ENCODE measurements at regions not wholly inside any gene's neighbourhood (a gene's known extent, or its start where the extent isn't known, plus 50 kb on each side); places are given as distances from the start of the nearest gene placed in this dataset.

GRCh38 chr4:113844369-113844768, 82.8 kb upstream of the CAMK2D start:
- 53 to 72% (median 63%) methylated on average over 2 of the region's 2 CpGs for WGBS, 4 donors
- Histone ChIP-seq H3K4me1 (replicated peaks in 1 of 2) (no peaks in the 10 kb centered on the region), H3K9me3 (replicated peaks in 1 of 3) (no peaks in the 10 kb centered on the region), H3K36me3 (replicated peaks in 1 of 2) (no peaks in the 10 kb centered on the region), H3K27me3 (no peaks in the 10 kb centered on the region), H3K27ac (no peak overlapping the region), H3K4me3 (no peak overlapping the region)
- no peak for TF ChIP-seq POLR2A (IDR thresholded peaks at IDR 0.05)
- intact Hi-C loops (cut with DNase I) = no loop called here
- DNase-seq = no peak

DNA sequence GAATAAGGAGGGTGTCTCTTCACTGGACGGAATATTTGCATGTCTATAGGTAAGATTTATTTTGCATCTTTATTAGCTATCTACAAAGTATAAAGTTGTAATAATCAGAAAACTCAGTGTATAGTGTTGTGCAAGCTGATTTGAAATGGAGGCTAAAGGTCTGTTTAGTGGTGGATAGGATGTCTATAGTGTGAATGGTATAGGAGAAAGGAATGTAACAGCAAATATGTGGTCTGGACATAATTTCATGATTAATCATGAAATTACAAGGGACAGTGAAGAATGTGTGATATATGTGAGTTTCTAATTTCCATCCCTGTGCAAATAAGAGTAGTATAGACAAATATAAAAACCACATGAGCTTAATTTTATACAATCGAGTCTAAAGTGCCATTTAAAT, 79.3 kb upstream of the CAMK2D start:
- TF ChIP-seq, protein P1, sequence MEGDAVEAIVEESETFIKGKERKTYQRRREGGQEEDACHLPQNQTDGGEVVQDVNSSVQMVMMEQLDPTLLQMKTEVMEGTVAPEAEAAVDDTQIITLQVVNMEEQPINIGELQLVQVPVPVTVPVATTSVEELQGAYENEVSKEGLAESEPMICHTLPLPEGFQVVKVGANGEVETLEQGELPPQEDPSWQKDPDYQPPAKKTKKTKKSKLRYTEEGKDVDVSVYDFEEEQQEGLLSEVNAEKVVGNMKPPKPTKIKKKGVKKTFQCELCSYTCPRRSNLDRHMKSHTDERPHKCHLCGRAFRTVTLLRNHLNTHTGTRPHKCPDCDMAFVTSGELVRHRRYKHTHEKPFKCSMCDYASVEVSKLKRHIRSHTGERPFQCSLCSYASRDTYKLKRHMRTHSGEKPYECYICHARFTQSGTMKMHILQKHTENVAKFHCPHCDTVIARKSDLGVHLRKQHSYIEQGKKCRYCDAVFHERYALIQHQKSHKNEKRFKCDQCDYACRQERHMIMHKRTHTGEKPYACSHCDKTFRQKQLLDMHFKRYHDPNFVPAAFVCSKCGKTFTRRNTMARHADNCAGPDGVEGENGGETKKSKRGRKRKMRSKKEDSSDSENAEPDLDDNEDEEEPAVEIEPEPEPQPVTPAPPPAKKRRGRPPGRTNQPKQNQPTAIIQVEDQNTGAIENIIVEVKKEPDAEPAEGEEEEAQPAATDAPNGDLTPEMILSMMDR (IDR thresholded peaks at IDR 0.05) = no peak
- TF ChIP-seq POLR2A (IDR thresholded peaks at IDR 0.05) = no peak
- Histone ChIP-seq H3K36me3 (replicated peaks in 1 of 2) (no peaks in the 10 kb centered on the region), H3K9me3 (replicated peaks in 1 of 3) (no peaks in the 10 kb centered on the region), H3K4me3 (no peak overlapping the region), H3K27me3 (no peaks in the 10 kb centered on the region), H3K27ac (no peak overlapping the region), H3K4me1 (replicated peaks in 1 of 2) (no peaks in the 10 kb centered on the region)
- intact Hi-C loops (cut with DNase I) = no loop called here
- no peak for DNase-seq
- WGBS, 4 donors = 78 to 86% (median 83%) methylated on average over 2 of the region's 2 CpGs

DNA sequence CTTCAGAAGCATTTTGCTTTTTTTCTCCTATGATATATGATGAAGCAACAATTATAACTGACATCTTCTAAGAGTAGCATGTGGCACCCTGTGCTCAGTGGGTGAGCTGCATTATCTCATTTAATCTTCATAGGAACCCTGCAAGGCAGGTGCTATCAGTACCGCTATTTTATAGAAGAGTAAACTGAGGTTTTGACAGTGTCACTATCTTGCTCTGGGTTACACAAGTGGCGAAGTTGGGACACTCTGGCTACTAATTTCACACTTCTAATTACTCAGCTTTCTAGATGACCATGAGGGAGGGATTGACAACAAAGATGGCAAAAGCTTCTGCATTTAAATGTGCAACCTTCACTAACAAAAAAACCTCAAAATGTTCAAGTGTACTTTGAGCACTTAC, 76.9 kb upstream of the CAMK2D start:
- intact Hi-C loops (cut with DNase I) = no loop called here
- no peaks in the 10 kb centered on the region for H3K4me1 ChIP-seq (replicated peaks in 1 of 2)
- TF ChIP-seq, protein P1 (IDR thresholded peaks at IDR 0.05) = no peak
- TF ChIP-seq POLR2A (IDR thresholded peaks at IDR 0.05) = no peak
- H3K4me3 ChIP-seq = no peak overlapping the region
- no peaks in the 10 kb centered on the region for H3K9me3 ChIP-seq (replicated peaks in 1 of 3)
- WGBS, 4 donors = 88 to 92% (median 91%) methylated on average over 2 of the region's 2 CpGs
- H3K27me3 ChIP-seq = no peaks in the 10 kb centered on the region
- H3K36me3 ChIP-seq (replicated peaks in 1 of 2) = no peaks in the 10 kb centered on the region
- DNase-seq = no peak
- no peak overlapping the region for H3K27ac ChIP-seq

- DNase-seq = no peak
- H3K9me3 ChIP-seq (replicated peaks in 1 of 3) = no peaks in the 10 kb centered on the region
- no peak overlapping the region for H3K27ac ChIP-seq
- WGBS, 4 donors = 57 to 74% (median 69%) methylated on average over 1 of the region's 1 CpG
- TF ChIP-seq POLR2A (IDR thresholded peaks at IDR 0.05) = no peak
- TF ChIP-seq, protein P1 (IDR thresholded peaks at IDR 0.05) = no peak
- no peak overlapping the region for H3K4me3 ChIP-seq
- intact Hi-C loops (cut with DNase I) = no loop called here
- no peaks in the 10 kb centered on the region for H3K36me3 ChIP-seq (replicated peaks in 1 of 2)
- H3K27me3 ChIP-seq = no peaks in the 10 kb centered on the region
- no peaks in the 10 kb centered on the region for H3K4me1 ChIP-seq (replicated peaks in 1 of 2)
These were observed 75.9 kb upstream of the CAMK2D start for GRCh38 chr4:113837397-113837796.

DNA sequence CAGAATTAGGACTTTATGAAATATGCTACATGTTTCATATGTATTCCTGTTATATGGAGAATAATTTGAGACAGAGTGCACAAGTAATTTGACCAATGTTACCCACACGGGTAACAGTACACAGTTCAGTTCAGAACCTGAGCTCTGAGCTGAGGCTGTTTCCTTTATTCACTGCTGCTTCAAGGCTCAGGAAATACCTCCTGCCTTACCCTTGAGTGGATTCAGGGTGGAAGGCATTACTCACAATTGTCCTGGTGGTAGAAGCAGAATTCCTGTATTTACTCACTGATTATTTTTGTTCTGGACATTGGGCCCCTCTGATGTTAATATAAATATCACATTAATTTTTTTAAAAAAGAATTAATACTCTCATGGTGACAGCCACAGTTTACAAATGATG, 73.5 kb upstream of the CAMK2D start:
- Histone ChIP-seq H3K4me3 (no peak overlapping the region), H3K9me3 (replicated peaks in 1 of 3) (no peaks in the 10 kb centered on the region), H3K36me3 (replicated peaks in 1 of 2) (no peaks in the 10 kb centered on the region), H3K27ac (no peak overlapping the region), H3K27me3 (no peaks in the 10 kb centered on the region), H3K4me1 (replicated peaks in 1 of 2) (no peaks in the 10 kb centered on the region)
- no peak for DNase-seq
- TF ChIP-seq, protein P1 (IDR thresholded peaks at IDR 0.05) = no peak
- TF ChIP-seq POLR2A (IDR thresholded peaks at IDR 0.05) = no peak
- intact Hi-C loops (cut with DNase I) = no loop called here
- 54 to 75% (median 59%) methylated on average over 1 of the region's 1 CpG for WGBS, 4 donors
